ENCODE measurements at regions not wholly inside any gene's neighbourhood (a gene's known extent, or its start where the extent isn't known, plus 50 kb on each side); places are given as distances from the start of the nearest gene placed in this dataset.

GRCh38 chr5:121688126-121688525 lies 163.6 kb upstream of the FTMT start:
- DNase-seq, result no peak

- DNase-seq, result no peak
These were observed 162.9 kb upstream of the FTMT start for GRCh38 chr5:121688781-121689180.

DNA sequence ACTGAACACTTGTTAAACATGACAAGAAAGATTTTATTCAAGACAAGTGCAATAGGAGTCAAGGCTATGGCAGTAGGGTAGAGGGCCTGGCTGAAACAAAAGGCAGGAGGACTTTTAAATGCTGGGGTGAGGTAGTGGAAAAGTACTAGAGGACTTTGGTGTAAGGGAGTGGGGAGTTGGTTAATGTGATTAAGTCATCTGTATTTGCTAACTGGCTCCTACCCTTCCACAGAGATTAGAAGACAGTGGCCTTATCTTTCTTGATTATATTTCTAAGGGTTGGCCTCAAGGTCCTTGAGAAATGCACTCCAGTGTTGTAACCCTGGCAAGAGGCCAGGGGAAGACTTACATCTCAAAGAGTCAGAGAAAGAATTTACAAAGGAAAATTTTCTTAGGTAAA lies 160.2 kb upstream of the FTMT start:
- DNase-seq, result peak; percentile 8

- no peak for DNase-seq
These were observed 159.5 kb upstream of the FTMT start for GRCh38 chr5:121692158-121692557.

DNA sequence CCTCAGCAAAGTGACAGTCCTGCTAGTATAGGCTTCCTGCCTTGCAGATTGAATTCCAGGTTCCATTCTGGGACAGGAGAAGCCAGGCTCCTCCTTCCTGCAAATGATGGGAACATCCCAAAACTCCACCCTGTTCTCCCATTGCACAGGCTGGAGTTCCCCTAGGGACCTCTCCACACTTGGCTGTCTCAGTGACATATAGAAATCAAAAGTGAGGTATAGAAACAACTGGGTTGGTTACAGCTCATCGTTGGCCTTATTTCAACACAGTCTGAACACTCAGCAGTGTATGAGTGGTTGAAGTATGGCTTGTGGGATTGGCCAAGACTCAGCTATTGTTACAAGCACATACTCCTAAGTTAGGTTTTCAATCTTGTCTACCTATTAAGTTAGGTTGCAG lies 157.8 kb upstream of the FTMT start:
- no peak for DNase-seq

DNA sequence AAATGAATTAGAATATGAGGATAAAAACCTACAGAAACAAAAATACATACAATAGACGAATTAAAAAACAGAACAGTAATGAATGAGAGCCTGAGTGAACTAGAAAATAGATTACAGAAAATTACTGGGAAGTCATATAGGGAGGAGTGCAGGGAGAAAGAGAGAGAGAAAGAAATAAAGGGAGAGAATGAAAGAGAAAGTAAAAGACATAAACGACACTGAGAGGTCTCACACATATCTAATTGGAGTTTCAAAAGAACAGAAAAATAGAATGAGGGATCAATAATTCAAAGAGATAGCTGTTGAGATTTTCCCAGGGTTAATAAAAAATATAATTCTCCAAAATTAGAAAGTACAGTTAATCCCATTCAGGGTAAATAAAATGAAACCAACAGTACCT lies 156.4 kb upstream of the FTMT start:
- DNase-seq, result no peak

DNA sequence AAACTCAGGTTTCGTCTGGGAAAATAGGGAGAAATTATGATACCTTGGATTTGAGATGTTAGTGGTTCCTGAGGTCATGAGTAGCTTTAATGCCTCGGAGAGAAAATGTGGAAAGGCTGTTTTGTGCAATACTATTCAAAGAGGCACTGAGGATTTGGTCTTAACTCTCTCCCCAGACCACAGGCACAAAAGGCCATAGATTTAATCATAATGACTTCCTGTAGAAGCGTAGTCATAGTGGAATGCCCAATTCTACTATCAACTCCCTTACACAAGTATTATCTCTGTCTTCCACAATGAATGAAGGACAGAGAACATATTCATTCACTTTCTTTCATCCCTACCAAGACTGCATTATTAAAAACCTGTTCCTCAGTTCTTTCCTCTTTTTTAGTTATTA lies 153.0 kb upstream of the FTMT start:
- no peak for DNase-seq

GRCh38 chr5:121701731-121702130 lies 150.0 kb upstream of the FTMT start:
- DNase-seq, result no peak

GRCh38 chr5:121702682-121703081 lies 149.0 kb upstream of the FTMT start:
- peak; percentile 27 for DNase-seq

- no peak for DNase-seq
These were observed 147.4 kb upstream of the FTMT start for GRCh38 chr5:121704291-121704690.

DNA sequence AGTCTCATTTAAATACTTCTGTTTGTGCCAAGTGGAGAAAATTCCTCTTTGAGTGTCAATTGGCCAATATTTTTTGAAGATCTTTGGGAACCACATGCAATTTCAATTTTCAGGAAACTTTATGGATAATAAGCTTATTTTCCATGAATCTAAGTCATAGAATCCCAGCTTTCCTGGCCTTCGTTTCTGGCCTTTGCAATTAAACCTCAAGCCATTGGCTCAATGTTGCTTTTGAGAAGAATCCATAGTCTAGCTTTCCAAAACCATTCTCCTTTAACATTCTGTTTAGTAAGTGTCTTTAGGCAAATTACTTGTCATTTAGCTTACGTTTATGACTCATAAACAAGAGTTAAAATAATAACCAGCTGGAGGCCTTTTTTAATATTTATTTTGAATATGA lies 145.0 kb upstream of the FTMT start:
- peak; percentile 9 for DNase-seq

DNA sequence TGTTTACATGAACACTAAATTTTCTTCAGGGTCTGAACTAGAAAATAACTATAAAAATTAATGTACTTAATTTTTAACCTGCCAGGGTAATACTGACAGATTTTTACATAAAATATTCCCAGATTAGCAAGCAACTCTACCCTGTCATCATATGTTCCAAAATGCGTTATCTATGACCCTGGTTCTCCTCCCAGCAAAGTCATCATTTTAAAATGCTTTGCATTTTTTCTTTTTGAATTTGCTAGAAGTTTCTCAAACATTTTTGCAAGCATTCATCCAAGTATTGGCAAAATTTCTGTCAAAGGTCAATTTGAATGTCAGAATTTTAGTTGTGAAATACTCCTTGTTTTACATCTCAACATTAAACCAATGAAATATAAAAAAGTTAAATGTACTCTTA lies 144.5 kb upstream of the FTMT start:
- no peak for DNase-seq

- no peak for DNase-seq
These were observed 140.3 kb upstream of the FTMT start for GRCh38 chr5:121711416-121711815.

DNA sequence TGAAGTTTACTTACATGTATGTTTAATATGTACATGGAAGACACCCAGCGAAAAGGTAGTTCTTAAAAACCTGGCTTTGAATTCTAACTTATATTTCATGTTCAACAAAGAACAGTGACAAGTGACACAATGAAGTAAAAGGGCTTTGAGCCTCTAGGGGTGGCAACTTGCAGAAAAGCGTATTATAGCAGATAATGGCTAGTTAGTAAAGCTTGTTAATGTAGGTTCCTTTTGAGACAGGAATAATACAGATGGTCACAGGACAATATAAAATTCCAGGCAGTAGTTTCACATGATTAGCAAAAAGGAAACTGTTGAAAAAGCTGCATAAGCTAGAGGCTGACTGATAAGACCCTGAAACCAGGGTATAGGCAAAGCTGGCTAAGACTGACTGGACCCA lies 132.4 kb upstream of the FTMT start:
- peak; percentile 38 for DNase-seq

- DNase-seq, result no peak
These were observed 126.2 kb upstream of the FTMT start for GRCh38 chr5:121725450-121725849.

DNA sequence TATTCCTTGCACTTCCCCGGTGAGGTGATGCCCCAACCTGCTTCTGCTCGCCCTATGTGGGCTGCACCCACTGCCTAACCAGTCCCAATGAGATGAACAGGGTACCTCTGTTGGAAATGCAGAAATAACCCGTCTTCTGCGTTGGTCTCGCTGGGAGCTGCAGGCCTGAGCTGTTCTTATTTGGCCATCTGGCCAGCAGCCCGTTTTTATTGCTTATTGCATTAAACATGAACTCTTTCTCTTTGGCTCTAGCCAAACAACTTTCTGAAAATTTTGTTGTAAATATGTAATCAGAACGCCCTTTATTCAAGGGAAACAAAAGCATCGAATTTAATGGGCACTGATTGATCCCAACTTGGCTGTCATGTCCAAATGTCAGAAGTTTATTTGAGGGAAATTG lies 124.7 kb upstream of the FTMT start:
- peak; percentile 22 for DNase-seq

DNA sequence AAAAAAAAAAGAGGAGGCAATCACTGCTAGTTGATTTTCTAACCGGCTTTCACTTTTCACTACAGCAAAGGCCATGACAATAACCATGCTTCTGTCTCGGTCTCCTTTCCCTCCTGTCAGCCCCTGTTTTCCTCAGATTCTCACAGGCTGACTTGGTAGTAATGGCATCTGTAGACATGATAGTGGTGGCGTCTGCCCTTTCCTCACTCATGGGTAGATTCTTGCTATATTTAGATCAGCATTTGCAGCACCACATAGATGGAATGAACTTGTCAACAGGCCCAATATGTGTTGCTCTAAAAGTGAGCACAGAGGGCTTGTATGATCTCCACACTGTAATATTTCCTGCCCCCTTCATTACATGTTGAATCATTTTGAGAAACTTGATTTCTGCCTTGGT lies 120.3 kb upstream of the FTMT start:
- no peak for DNase-seq

GRCh38 chr5:121735618-121736017 lies 116.1 kb upstream of the FTMT start:
- DNase-seq, result peak; percentile 27

- no peak for DNase-seq
These were observed 114.6 kb upstream of the FTMT start for GRCh38 chr5:121737120-121737519.

- DNase-seq, result no peak
These were observed 110.5 kb upstream of the FTMT start for GRCh38 chr5:121741156-121741555.

GRCh38 chr5:121744577-121744976 lies 107.1 kb upstream of the FTMT start:
- no peak for DNase-seq

GRCh38 chr5:121745407-121745806 lies 106.3 kb upstream of the FTMT start:
- no peak for DNase-seq

GRCh38 chr5:121746763-121747162 lies 104.9 kb upstream of the FTMT start:
- DNase-seq, result no peak

DNA sequence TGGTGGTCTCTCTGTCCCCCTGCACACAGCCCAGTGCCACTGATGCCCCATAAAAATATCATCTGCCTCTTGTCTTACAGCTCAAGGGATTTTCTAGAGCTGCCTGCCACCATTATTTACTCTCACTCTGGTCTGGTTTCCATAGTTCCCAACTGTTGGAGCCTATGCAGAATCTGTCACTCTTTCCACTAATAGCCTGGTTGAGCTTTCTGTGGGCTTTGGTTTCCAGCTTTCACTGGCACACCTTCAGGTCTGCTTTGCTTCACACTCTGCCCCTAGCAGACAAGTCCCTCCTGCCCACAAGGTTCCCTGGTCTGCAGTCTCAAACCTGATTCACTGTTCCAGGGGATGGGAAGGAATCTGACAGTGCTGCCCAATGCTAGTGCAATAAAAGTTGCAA lies 103.0 kb upstream of the FTMT start:
- peak; percentile 82 for DNase-seq

DNA sequence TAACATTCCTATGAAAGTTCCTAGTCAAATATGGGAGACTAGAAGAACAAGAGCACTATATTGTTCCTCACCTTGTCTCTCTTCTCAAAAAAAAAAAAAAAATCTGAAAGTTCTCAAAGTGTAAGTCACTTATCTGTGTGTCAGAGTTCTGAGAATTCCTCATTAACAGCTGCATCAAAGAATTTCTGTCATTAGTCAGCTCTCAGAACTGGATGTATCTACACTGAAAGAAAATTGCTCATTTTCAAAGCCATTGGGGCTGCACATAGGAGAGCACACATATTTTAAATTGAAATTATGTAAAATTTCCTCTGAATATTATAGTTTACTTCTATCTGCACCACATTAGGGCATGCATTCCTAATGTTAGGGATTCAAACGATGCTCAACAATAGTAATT lies 99.5 kb upstream of the FTMT start:
- DNase-seq, result no peak

- DNase-seq, result no peak
These were observed 96.4 kb upstream of the FTMT start for GRCh38 chr5:121755266-121755665.

Data from NCI-H69 (cell line).